HUES48 (cell line): ENCODE measurements at regions not wholly inside any gene's neighbourhood (a gene's known extent, or its start where the extent isn't known, plus 50 kb on each side); places are given as distances from the start of the nearest gene placed in this dataset.
"Not testable (repeated sequence)": the region's sequence is repeated elsewhere in the genome, so short reads cannot be mapped to it uniquely, and the experiment has no call there.

Experiments used
- H3K27ac ChIP-seq: one replicate; pipeline ENCODE4 v1.7.0; 2013; ENCODE audit warnings: low read depth, low read length, inconsistent platforms
- H3K27me3 ChIP-seq: 2 replicates; pipeline ENCODE4 v1.6.1; 2013; ENCODE audit warnings: mild to moderate bottlenecking, low read length; ENCODE audit not compliant: control insufficient read depth, insufficient read depth
- H3K36me3 ChIP-seq: 2 replicates; pipeline ENCODE4 v1.6.1; 2013; ENCODE audit warnings: low read length; ENCODE audit not compliant: control insufficient read depth, insufficient read depth
- H3K4me1 ChIP-seq: 2 replicates; pipeline ENCODE4 v1.6.1; 2013; ENCODE audit warnings: mild to moderate bottlenecking, low read length; ENCODE audit not compliant: control insufficient read depth, insufficient read depth
- H3K4me3 ChIP-seq: 2 replicates; pipeline ENCODE4 v1.5.1; 2013; ENCODE audit warnings: mild to moderate bottlenecking, low read depth, low read length
- H3K9ac ChIP-seq: 2 replicates; pipeline ENCODE4 v1.6.1; 2013; ENCODE audit warnings: mild to moderate bottlenecking, low read depth, low read length, moderate library complexity
- H3K9me3 ChIP-seq: 2 replicates; pipeline ENCODE4 v1.6.1; 2013; ENCODE audit warnings: low read length; ENCODE audit not compliant: control insufficient read depth, insufficient read depth

DNA sequence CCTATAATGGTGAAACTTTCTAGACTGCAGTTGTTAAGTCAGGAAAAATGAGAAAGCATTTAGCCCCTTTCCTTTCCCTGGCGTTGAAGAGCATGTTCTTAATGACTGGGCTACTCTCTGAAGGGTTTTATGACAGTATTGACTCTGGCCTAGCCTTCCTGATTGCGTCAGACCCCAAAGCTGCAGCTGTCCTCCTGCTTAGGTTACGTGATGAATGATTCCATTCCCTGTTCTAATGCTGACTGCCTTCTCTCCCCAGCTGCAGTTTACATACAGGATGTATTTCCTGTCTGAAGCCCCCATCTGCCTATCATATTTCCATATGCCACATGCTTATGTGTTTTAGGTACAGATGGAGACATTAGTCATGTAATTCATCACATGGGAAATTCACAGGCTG is 105.8 kb upstream of the EGFL6 start:
- peaks cover 4% of the 10 kb centered on the region; the same call in 1 of the 2 replicates for H3K9me3 ChIP-seq
- no peaks in the 10 kb centered on the region for H3K4me1 ChIP-seq
- no peaks in the 10 kb centered on the region; the same call in 1 of the 2 replicates for H3K27me3 ChIP-seq
- no peaks in the 10 kb centered on the region for H3K36me3 ChIP-seq
- no peak overlapping the region for H3K4me3 ChIP-seq
- H3K27ac ChIP-seq = no peak overlapping the region
- H3K9ac ChIP-seq = no peak overlapping the region

DNA sequence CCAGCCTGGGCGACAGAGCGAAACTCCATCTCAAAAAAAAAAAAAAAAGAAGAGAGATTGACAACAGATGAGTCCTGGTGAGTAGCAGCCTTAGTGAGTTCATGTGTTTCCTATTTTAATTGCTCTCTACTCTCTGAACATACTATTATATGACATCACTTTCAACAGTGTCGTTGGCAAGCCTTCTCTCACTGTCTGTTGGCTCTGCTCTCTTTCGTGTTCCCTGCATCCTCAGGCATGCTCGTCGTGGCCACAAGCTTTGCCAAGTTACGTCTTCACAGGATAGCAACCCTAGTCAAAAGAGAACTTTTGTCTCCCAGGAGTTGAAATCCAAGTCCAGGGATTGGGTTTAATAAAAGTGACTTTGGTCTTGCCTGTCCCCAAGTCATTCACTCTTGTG is 117.1 kb upstream of the EGFL6 start:
- Histone ChIP-seq H3K9me3 (no peaks in the 10 kb centered on the region), H3K27me3 (no peaks in the 10 kb centered on the region), H3K4me3 (no peak overlapping the region), H3K36me3 (no peaks in the 10 kb centered on the region), H3K4me1 (no peaks in the 10 kb centered on the region), H3K27ac (no peak overlapping the region), H3K9ac (no peak overlapping the region)

DNA sequence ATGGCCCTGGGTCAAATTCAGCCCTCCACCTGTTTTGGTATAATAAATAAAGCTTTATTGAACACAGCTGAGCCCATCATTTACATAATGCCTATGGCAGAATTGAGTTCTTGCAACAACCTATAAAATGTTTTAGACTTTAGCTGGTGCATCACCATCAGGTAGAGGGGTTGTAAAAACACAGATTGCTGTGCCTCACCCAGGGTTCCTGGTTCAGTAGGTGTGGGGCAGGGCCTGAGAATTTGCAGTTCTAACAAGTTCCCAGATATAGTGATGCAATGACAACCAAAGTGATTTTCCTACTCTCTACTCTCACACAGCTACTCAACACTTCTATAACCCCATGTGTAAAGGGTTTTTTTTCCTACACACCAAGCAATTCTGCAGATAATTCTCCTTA is 120.0 kb upstream of the EGFL6 start:
- no peak overlapping the region for H3K9ac ChIP-seq
- no peaks in the 10 kb centered on the region for H3K36me3 ChIP-seq
- H3K27ac ChIP-seq = no peak overlapping the region

DNA sequence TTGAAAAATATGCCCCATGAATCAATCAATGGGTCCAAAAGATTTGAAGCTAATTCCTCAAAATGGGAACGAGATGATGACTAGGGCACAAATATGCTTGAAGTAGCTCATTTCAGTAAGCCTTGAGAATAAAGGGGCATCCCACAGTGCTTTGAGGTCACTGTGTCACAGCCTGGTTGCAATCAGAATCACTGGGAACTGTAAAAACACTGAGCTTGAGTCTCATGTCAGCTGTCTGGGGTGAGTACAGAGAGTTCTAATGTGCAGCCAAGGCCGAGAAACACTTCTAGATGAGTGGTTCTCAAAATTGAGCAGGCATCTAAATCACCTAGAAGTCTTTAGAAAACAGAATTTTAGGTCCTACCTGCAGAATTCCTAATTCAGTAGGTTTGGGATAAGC is 120.5 kb upstream of the EGFL6 start:
- peaks cover 5% of the 10 kb centered on the region; the same call in 1 of the 2 replicates for H3K9me3 ChIP-seq
- no peaks in the 10 kb centered on the region for H3K36me3 ChIP-seq
- no peaks in the 10 kb centered on the region for H3K27me3 ChIP-seq
- no peak overlapping the region for H3K4me3 ChIP-seq
- no peak overlapping the region for H3K9ac ChIP-seq
- H3K4me1 ChIP-seq = no peaks in the 10 kb centered on the region
- no peak overlapping the region for H3K27ac ChIP-seq

More for the DNA sequence above, 120.0 kb upstream of the EGFL6 start:
- Histone ChIP-seq H3K4me3 (no peak overlapping the region), H3K4me1 (no peaks in the 10 kb centered on the region), H3K27me3 (no peaks in the 10 kb centered on the region), H3K9me3 (peaks cover under 1% of the 10 kb centered on the region; the same call in 1 of the 2 replicates)

DNA sequence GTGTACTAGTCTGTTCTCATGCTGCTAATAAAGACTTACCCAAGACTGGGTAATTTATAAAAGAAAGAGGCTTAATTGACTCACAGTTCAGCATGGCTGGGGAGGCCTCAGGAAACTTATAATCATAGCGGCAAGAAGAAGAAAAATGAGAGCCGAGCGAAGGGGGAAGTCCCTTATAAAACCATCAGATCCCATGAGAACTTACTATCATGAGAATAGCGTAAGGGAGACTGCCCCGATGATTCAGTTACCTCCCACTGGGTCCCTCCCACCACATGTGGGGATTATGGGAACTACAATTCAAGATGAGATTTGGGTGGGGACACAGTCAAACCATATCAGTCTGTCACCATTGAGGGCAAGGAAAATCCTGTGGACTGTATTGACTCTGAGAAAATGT is 121.8 kb upstream of the ATXN3L start:
- H3K4me3 ChIP-seq, H3K4me1 ChIP-seq, H3K9me3 ChIP-seq, H3K36me3 ChIP-seq, H3K9ac ChIP-seq, H3K27me3 ChIP-seq, H3K27ac ChIP-seq: not testable (repeated sequence)

DNA sequence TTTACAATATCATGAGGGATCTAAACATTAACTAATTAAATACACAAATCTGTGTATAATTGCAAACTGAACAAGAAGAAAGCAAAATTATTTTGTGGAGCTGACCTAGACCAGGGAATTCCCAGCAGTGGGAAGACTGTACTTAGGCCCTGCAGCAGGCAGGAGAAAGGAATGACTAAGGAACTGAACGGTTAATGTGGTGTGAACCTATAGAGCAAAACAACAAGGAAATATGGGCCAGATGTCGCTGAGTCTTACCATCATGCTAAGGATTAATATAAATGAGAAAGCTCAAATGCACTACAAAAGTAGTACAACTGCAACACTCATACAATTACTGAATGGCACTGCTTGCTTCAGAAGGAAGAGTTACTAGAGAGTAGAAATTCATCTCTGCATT is 120.3 kb upstream of the ATXN3L start:
- H3K36me3 ChIP-seq = no peaks in the 10 kb centered on the region
- H3K4me3 ChIP-seq = no peak overlapping the region
- no peaks in the 10 kb centered on the region for H3K4me1 ChIP-seq
- H3K9me3 ChIP-seq = peaks cover 5% of the 10 kb centered on the region; the same call in 1 of the 2 replicates
- no peak overlapping the region for H3K9ac ChIP-seq
- H3K27ac ChIP-seq = no peak overlapping the region
- no peaks in the 10 kb centered on the region; the same call in 1 of the 2 replicates for H3K27me3 ChIP-seq

DNA sequence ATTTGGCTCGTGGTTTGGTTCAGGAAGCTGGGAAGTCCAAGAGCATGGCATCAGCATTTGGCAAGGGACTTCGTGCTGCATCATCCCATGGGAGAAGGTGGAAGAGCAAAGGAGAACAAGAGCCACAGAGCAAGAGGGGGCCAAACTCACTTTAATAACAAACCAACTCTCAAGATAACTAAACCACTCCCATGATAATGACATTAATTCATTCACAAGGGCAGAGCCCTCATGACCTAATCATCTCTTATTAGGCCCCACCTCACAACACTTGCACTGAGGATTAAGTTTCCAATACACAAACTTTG is 113.4 kb upstream of the ATXN3L start:
- Histone ChIP-seq H3K27me3 (no peaks in the 10 kb centered on the region; the same call in 1 of the 2 replicates), H3K27ac (no peak overlapping the region), H3K36me3 (no peaks in the 10 kb centered on the region), H3K9me3 (no peaks in the 10 kb centered on the region), H3K4me1 (peaks cover 7% of the 10 kb centered on the region), H3K9ac (no peak overlapping the region), H3K4me3 (no peak overlapping the region)

DNA sequence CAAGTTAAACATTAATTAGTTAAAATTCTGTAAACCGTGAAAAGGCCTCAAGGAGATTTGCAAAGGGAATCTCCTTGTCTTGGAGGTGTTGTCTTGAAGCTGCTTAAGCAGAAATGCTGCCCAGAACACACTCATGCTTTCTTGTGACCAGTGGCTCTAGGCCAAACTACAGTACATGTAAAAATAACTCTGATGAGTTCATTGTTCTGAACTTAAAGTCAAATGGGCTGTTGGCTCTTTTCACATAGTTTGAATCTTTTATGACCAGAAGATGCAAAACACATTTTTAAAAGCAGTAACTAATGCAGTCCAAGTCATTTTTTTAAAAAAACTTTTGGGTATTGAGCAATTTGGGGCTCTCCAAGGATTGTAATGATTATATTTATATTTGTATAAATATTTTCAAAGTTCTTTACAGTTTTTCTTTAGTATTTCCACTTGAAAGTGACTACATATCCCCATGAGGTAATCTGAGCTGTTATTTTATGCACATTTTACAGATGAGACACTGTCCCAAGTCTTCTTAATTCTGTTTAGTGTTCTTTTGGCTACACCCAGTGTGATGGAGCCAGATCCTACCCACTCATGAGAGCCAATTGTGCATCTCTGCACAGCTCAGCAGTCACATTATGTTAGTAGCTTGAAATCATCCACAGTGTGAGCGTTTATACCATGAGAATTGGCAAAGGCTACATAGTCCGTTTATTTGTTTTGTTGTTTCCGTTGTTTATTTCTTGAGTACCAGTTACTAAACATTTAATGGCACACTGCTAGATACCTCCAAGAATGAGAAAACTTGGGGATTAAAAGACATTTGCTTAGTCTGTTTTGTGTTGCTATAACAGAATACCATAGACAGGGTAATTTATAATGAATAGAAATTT is 112.8 kb upstream of the ATXN3L start:
- Histone ChIP-seq H3K9me3 (no peaks in the 10 kb centered on the region), H3K27me3 (no peaks in the 10 kb centered on the region; the same call in 1 of the 2 replicates), H3K4me3 (no peak overlapping the region), H3K4me1 (peaks cover 13% of the 10 kb centered on the region), H3K9ac (no peak overlapping the region), H3K27ac (no peak overlapping the region), H3K36me3 (no peaks in the 10 kb centered on the region)

DNA sequence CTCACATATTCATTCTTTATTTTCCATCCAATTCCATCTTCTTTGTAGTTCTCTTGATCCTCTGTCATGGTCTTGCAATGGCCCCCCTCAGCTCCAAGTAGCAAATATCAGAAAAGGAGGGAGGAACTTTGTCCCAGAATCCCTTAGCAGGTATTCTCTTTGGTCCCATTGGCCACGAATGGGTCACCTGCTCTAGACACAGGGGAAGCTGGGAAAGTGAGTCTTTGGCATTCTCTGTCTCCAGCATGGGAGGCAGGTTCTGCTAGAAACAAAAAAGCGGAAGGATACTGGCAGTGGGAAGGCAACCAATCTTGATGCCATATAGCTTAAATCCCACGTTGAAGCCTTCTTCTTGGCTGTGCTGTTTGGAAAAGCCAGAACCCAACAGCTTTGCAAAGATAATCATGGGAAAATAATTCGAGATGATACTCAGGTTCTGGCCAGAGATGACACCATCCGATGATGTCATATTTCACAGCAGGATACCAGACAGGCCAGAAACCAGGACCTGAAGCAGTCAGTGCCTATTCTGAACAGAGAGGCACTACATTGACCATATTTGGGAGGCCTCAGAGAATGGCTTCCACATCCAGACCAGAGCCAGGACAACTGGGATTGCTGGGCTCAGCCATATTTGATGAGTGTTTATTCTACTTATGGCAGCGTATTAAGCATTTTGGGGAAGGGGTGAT is 110.4 kb upstream of the ATXN3L start:
- Histone ChIP-seq H3K27me3 (no peaks in the 10 kb centered on the region; the same call in 1 of the 2 replicates), H3K4me1 (peaks cover 16% of the 10 kb centered on the region), H3K9ac (no peak overlapping the region), H3K9me3 (no peaks in the 10 kb centered on the region; the same call in 1 of the 2 replicates), H3K4me3 (no peak overlapping the region), H3K27ac (no peak overlapping the region), H3K36me3 (no peaks in the 10 kb centered on the region)

DNA sequence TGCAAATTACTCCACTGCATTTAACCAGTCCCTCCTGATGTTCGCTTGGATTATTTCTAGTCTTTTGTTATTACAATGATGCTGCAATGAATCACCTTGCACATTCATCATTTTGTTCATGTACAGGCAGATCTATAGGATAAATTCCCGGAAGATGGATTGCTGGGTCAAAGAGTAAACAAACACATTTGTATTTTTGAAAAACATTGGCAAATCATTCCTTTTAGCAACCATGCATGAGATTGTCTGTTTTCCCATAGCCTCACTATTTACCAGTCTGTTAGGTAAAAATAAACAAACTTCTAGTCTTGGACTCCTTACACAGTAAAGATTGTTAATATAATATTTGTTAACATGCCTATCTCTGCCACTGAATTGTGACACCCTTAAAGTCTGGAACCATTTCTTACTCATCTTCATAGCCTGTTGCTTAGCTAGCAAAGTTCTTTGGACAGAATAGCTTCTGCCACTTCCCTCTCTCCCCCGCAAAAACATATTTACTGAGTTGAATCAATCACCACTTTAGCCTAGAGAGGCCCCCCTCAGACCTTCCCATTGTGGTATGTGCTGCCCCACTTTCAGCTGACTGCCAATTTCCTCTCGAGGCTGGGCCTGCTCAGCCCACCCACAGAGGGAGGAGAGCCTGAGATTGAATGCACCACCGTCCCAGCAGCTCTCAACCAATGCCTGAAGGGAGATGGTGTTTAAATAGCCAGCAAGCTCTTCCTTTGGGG is 108.4 kb upstream of the ATXN3L start:
- Histone ChIP-seq H3K9me3 (no peaks in the 10 kb centered on the region; the same call in 1 of the 2 replicates), H3K27me3 (no peaks in the 10 kb centered on the region; the same call in 1 of the 2 replicates), H3K27ac (no peak overlapping the region), H3K36me3 (no peaks in the 10 kb centered on the region), H3K4me3 (no peak overlapping the region), H3K9ac (no peak overlapping the region), H3K4me1 (peaks cover 16% of the 10 kb centered on the region)
